Stimulated activated CD4-positive, alpha-beta T cell treated with anti-CD3 and anti-CD28 coated beads, Interleukin-4, amount 100 ng/mL, for 48 hours (primary cell): ENCODE measurements at regions not wholly inside any gene's neighbourhood (a gene's known extent, or its start where the extent isn't known, plus 50 kb on each side); places are given as distances from the start of the nearest gene placed in this dataset.

Experiments used
- DNase-seq, 2 donors: peaks; one replicate each; pipeline ENCODE4 v3.0.0-alpha.2; 2020; ENCODE audit warnings: low read depth in 2 of 2

GRCh38 chr4:173700650-173701049 lies 170.6 kb upstream of the HAND2 start:
- DNase-seq, result no peak

- DNase-seq, result no peak
Observed at GRCh38 chr4:173699841-173700475, 169.9 kb upstream of the HAND2 start.

- DNase-seq, result no peak
Observed at GRCh38 chr4:173698557-173699262, 168.7 kb upstream of the HAND2 start.

- DNase-seq, result no peak
Observed at GRCh38 chr4:173697840-173698239, 167.8 kb upstream of the HAND2 start.

GRCh38 chr4:173696551-173696950 lies 166.5 kb upstream of the HAND2 start:
- DNase-seq, result no peak

GRCh38 chr4:173696011-173696410 lies 166.0 kb upstream of the HAND2 start:
- no peak for DNase-seq

- no peak for DNase-seq
Observed at GRCh38 chr4:173685831-173686210, 155.8 kb upstream of the HAND2 start.

- DNase-seq, result no peak
Observed at GRCh38 chr4:173685165-173685830, 155.3 kb upstream of the HAND2 start.

GRCh38 chr4:173684223-173684622 lies 154.2 kb upstream of the HAND2 start:
- no peak for DNase-seq

- no peak for DNase-seq
Observed at GRCh38 chr4:173682609-173683008, 152.6 kb upstream of the HAND2 start.

- no peak for DNase-seq
Observed at GRCh38 chr4:173680278-173680677, 150.2 kb upstream of the HAND2 start.

GRCh38 chr4:173675446-173675845 lies 145.4 kb upstream of the HAND2 start:
- DNase-seq, result no peak

GRCh38 chr4:173669460-173670179 lies 139.6 kb upstream of the HAND2 start:
- DNase-seq, result no peak

GRCh38 chr4:173661001-173661400 lies 131.0 kb upstream of the HAND2 start:
- no peak for DNase-seq

GRCh38 chr4:173656898-173657297 lies 126.9 kb upstream of the HAND2 start:
- DNase-seq, result no peak

- DNase-seq, result no peak
Observed at GRCh38 chr4:173652283-173652931, 122.4 kb upstream of the HAND2 start.

GRCh38 chr4:173651651-173652282 lies 121.7 kb upstream of the HAND2 start:
- no peak for DNase-seq

GRCh38 chr4:173647902-173648301 lies 117.9 kb upstream of the HAND2 start:
- no peak for DNase-seq

GRCh38 chr4:173642509-173642908 lies 112.5 kb upstream of the HAND2 start:
- no peak for DNase-seq

- DNase-seq, result no peak
Observed at GRCh38 chr4:173635395-173635794, 105.4 kb upstream of the HAND2 start.

- no peak for DNase-seq
Observed at GRCh38 chr4:173626277-173626676, 96.2 kb upstream of the HAND2 start.
